ENCODE measurements at regions not wholly inside any gene's neighbourhood (a gene's known extent, or its start where the extent isn't known, plus 50 kb on each side); places are given as distances from the start of the nearest gene placed in this dataset.

DNA sequence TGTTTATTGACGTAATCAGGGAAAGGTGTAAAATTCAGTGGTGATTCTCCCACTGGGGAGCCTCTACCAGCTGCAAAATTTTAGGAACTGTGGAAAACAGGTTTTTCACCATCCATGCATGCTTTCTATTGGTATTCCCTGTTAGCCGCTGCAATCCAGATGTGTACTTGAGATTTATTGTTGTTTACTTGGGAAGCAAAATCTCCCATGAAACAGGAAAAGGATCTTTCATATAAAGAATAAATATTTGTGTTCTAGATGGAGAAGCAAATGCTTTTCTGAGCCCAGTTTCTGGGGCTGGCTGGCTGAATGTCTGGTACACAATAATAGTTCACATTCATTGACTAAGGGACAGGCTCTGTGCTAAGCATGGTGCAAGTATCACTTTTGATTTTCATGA lies 144.6 kb upstream of the RASGRP1 start:
- Histone ChIP-seq H4K91ac (replicated peaks; ENCODE audit: insufficient read length, low read length) (no peak overlapping the region), H2AFZ (ENCODE audit: low read length) (no peak overlapping the region), H2BK12ac (ENCODE audit: low read depth, low read length) (no peak overlapping the region), H3K4me1 (replicated peaks in 1 of 4; ENCODE audit: control insufficient read depth in 3 of 4, insufficient read depth in 4 of 4, low read length in 3 of 4) (peaks cover 0 to 13% (median 6%) of the 10 kb centered on the region in 4 experiments; a peak in 4 of 7 replicates), H2BK15ac (ENCODE audit: low read length) (no peak overlapping the region), H3K36me3 (ENCODE audit: control insufficient read depth in 2 of 4, insufficient read depth in 4 of 4, low read length in 3 of 4) (no peaks in the 10 kb centered on the region), H4K5ac (ENCODE audit: insufficient read length, low read depth, low read length) (no peak overlapping the region), H3K27ac (ENCODE audit: low read depth, low read length) (no peak overlapping the region), H3K79me2 (ENCODE audit: control insufficient read depth in 1 of 2, insufficient read depth in 2 of 2, low read length in 2 of 2) (no peaks in the 10 kb centered on the region), H3K27me3 (replicated peaks in 1 of 4; ENCODE audit: control insufficient read depth in 3 of 4, extremely low read depth in 1 of 4, insufficient read depth in 3 of 4, low read length in 3 of 4) (no peaks in the 10 kb centered on the region), H3K9me3 (ENCODE audit: insufficient read depth in 2 of 2, low read depth in 1 of 2, low read length in 1 of 2) (no peaks in the 10 kb centered on the region), H3K56ac (replicated peaks; ENCODE audit: insufficient read length, low read depth, low read length) (no peak overlapping the region), H3K4me3 (ENCODE audit: extremely low read depth in 1 of 4, insufficient read depth in 2 of 4, low read depth in 3 of 4, low read length in 4 of 4) (no peak overlapping the region), H3K79me1 (ENCODE audit: low read depth, low read length) (no peaks in the 10 kb centered on the region), H3K18ac (ENCODE audit: extremely low read depth, low read length) (no peak overlapping the region), H3K23me2 (ENCODE audit: low read depth, low read length) (no peaks in the 10 kb centered on the region), H3K4me2 (ENCODE audit: insufficient read depth in 1 of 2, low read depth in 2 of 2, low read length in 2 of 2) (peak overlapping the region in 1 of 2 experiments; percentile 2; a peak in 1 of 4 replicates), H3K9ac (replicated peaks in 1 of 4; ENCODE audit: extremely low read depth in 1 of 4, low read depth in 3 of 4, low read length in 3 of 4) (no peak overlapping the region), H3K23ac (ENCODE audit: insufficient read length) (no peak overlapping the region), H2AK5ac (ENCODE audit: low read depth, low read length) (no peak overlapping the region), H2BK5ac (ENCODE audit: low read depth, low read length) (no peak overlapping the region), H2BK20ac (ENCODE audit: low read length) (no peak overlapping the region), H3K14ac (ENCODE audit: insufficient read length) (no peak overlapping the region), H2BK120ac (replicated peaks; ENCODE audit: low read depth, low read length) (no peak overlapping the region), H3K4ac (replicated peaks; ENCODE audit: insufficient read length, low read depth, low read length) (no peak overlapping the region), H4K20me1 (replicated peaks in 1 of 2; ENCODE audit: control insufficient read depth in 1 of 2, insufficient read depth in 2 of 2, low read length in 2 of 2) (no peaks in the 10 kb centered on the region), H4K8ac (ENCODE audit: extremely low read depth, insufficient read depth, low read length) (no peak overlapping the region)
- DNase-seq (ENCODE audit: low read depth in 1 of 2, low spot score in 2 of 2) (no peak), FAIRE-seq (no peak)
- CTCF ChIA-PET (ENCODE audit: partially characterized antibody), result interaction anchor here (1.1 kb wide), 1 partner anchor 283 kb away, joined by 5 read pairs; no protein-coding TSS in a partner anchor
- POLR2A ChIA-PET (ENCODE audit: partially characterized antibody), result no interaction called here
- TF ChIP-seq POU5F1 (IDR thresholded peaks at IDR 0.05; ENCODE audit: low read depth, low read length) (no peak), RXRA (IDR thresholded peaks at IDR 0.05; ENCODE audit: insufficient read depth, low read depth, low read length) (no peak), KDM1A (IDR thresholded peaks at IDR 0.05; ENCODE audit: borderline replicate concordance, low read length) (no peak), EZH2 (IDR thresholded peaks at IDR 0.05; ENCODE audit: low read depth, low read length, severe bottlenecking) (no peak), CBX5 (IDR thresholded peaks at IDR 0.05; ENCODE audit: low read depth, low read length) (no peak), KDM5A (IDR thresholded peaks at IDR 0.05; ENCODE audit: low read length) (no peak), KDM4A (IDR thresholded peaks at IDR 0.05; ENCODE audit: low read depth, low read length, severe bottlenecking) (no peak), JUN (IDR thresholded peaks at IDR 0.05; ENCODE audit: low read depth, low read length) (no peak), SIN3A (conservative IDR thresholded peaks at IDR 0.05 in 1 of 2, IDR thresholded peaks at IDR 0.05 in 1 of 2; ENCODE audit: low read depth in 1 of 2, low read length in 2 of 2) (no peak)
- WGBS, 2 experiments (ENCODE audit: extremely low coverage in 1 of 2, insufficient coverage in 1 of 2, insufficient read length in 1 of 2, insufficient replicate concordance in 2 of 2, low coverage in 1 of 2, low lambda C conversion rate in 2 of 2, missing lambda C conversion rate in 1 of 2), result 88% methylated on average over 2 of the region's 2 CpGs; no CpG with 5 or more reads in 1 of the 2 experiments
